GM19043 (cell line): ENCODE measurements at regions not wholly inside any gene's neighbourhood (a gene's known extent, or its start where the extent isn't known, plus 50 kb on each side); places are given as distances from the start of the nearest gene placed in this dataset.

Experiments used
- ATAC-seq: cut with Tn5 transposase; IDR thresholded peaks from one replicate; pipeline ENCODE4 v1.9.1; 2021; ENCODE audit warnings: low read depth; ENCODE audit not compliant: unreplicated experiment

- no peak for ATAC-seq
These were observed 105.8 kb upstream of the TOP1 start for GRCh38 chr20:40922865-40923264.

- no peak for ATAC-seq
These were observed 102.7 kb upstream of the TOP1 start for GRCh38 chr20:40925829-40926510.

- ATAC-seq: no peak
These were observed 101.7 kb upstream of the TOP1 start for GRCh38 chr20:40926928-40927327.

- no peak for ATAC-seq
These were observed 98.1 kb upstream of the TOP1 start for GRCh38 chr20:40930561-40930960.

- ATAC-seq: no peak
These were observed 97.1 kb upstream of the TOP1 start for GRCh38 chr20:40931410-40932044.

- no peak for ATAC-seq
These were observed 96.2 kb upstream of the TOP1 start for GRCh38 chr20:40932436-40932835.

GRCh38 chr20:40933758-40934157, 94.9 kb upstream of the TOP1 start:
- ATAC-seq: no peak

- ATAC-seq: no peak
These were observed 90.6 kb upstream of the TOP1 start for GRCh38 chr20:40938020-40938419.

- ATAC-seq: no peak
These were observed 89.0 kb upstream of the TOP1 start for GRCh38 chr20:40939667-40940066.

GRCh38 chr20:40941133-40941610, 87.5 kb upstream of the TOP1 start:
- ATAC-seq: no peak

- no peak for ATAC-seq
These were observed 86.6 kb upstream of the TOP1 start for GRCh38 chr20:40942006-40942405.

- ATAC-seq: no peak
These were observed 85.8 kb upstream of the TOP1 start for GRCh38 chr20:40942775-40943174.

GRCh38 chr20:40943591-40943990, 85.0 kb upstream of the TOP1 start:
- no peak for ATAC-seq

- ATAC-seq: no peak
These were observed 83.4 kb upstream of the TOP1 start for GRCh38 chr20:40945189-40945588.

GRCh38 chr20:40945754-40946450, 82.7 kb upstream of the TOP1 start:
- no peak for ATAC-seq

- no peak for ATAC-seq
These were observed 82.2 kb upstream of the TOP1 start for GRCh38 chr20:40946451-40946850.

- no peak for ATAC-seq
These were observed 80.0 kb upstream of the TOP1 start for GRCh38 chr20:40948465-40949267.

GRCh38 chr20:40949346-40949745, 79.3 kb upstream of the TOP1 start:
- no peak for ATAC-seq

- no peak for ATAC-seq
These were observed 76.5 kb upstream of the TOP1 start for GRCh38 chr20:40952136-40952535.

GRCh38 chr20:40953416-40953815, 75.2 kb upstream of the TOP1 start:
- ATAC-seq: no peak

GRCh38 chr20:40953856-40954255, 74.8 kb upstream of the TOP1 start:
- ATAC-seq: no peak
